NT2/D1 (cell line): ENCODE measurements at regions not wholly inside any gene's neighbourhood (a gene's known extent, or its start where the extent isn't known, plus 50 kb on each side); places are given as distances from the start of the nearest gene placed in this dataset.

Source experiments
- DNase-seq: peaks from one replicate; pipeline ENCODE4 v3.0.0-alpha.2; 2011; ENCODE audit warnings: low read depth, low spot score
- H3K27me3 ChIP-seq: 2 replicates; pipeline ENCODE4 v1.6.0; 2011; ENCODE audit warnings: mild to moderate bottlenecking; ENCODE audit not compliant: insufficient read length, insufficient read depth
- H3K36me3 ChIP-seq: 2 replicates; pipeline ENCODE4 v1.6.1; 2011; ENCODE audit warnings: mild to moderate bottlenecking, low read length, mixed read lengths; ENCODE audit not compliant: insufficient read depth, insufficient read length
- H3K4me1 ChIP-seq: 2 replicates; pipeline ENCODE4 v1.5.1; 2011; ENCODE audit not compliant: insufficient read depth, insufficient read length
- H3K4me3 ChIP-seq: 2 replicates; pipeline ENCODE4 v1.5.1; 2011; ENCODE audit warnings: low read depth; ENCODE audit not compliant: insufficient read length
- H3K9ac ChIP-seq: 2 replicates; pipeline ENCODE4 v1.6.0; 2011; ENCODE audit warnings: low read depth; ENCODE audit not compliant: insufficient read length
- H3K9me3 ChIP-seq: 2 replicates; pipeline ENCODE4 v1.5.1; 2011; ENCODE audit warnings: mild to moderate bottlenecking, low read length; ENCODE audit not compliant: insufficient read depth
- SUZ12 ChIP-seq: IDR thresholded peaks from 2 replicates; pipeline ENCODE4 v1.6.1; 2011; ENCODE audit not compliant: insufficient read length, insufficient read depth; ENCODE audit errors: extremely low read depth
- YY1 ChIP-seq: IDR thresholded peaks from 2 replicates; pipeline ENCODE4 v1.6.1; 2011; ENCODE audit not compliant: insufficient read length, insufficient read depth
- ZNF274 ChIP-seq: IDR thresholded peaks from 2 replicates; pipeline ENCODE4 v1.6.1; 2011; ENCODE audit warnings: mild to moderate bottlenecking, low read depth, low read length

- no peak for DNase-seq
- no peaks in the 10 kb centered on the region for H3K4me1 ChIP-seq
- H3K4me3 ChIP-seq = no peak overlapping the region
- H3K9me3 ChIP-seq = no peaks in the 10 kb centered on the region
- H3K9ac ChIP-seq = no peak overlapping the region
- H3K27me3 ChIP-seq = no peaks in the 10 kb centered on the region
- no peaks in the 10 kb centered on the region for H3K36me3 ChIP-seq
- TF ChIP-seq YY1 = no peak
- no peak for TF ChIP-seq SUZ12
- TF ChIP-seq ZNF274 = no peak
Observed at GRCh38 chr5:110329955-110330525, 396.4 kb downstream of the TMEM232 start.

- Histone ChIP-seq H3K27me3 (no peaks in the 10 kb centered on the region), H3K9me3 (no peaks in the 10 kb centered on the region), H3K4me1 (no peaks in the 10 kb centered on the region), H3K36me3 (no peaks in the 10 kb centered on the region), H3K9ac (no peak overlapping the region), H3K4me3 (no peak overlapping the region)
- peak; percentile 18 for DNase-seq
- no peak for TF ChIP-seq SUZ12
- TF ChIP-seq YY1 = no peak
- TF ChIP-seq ZNF274 = no peak
Observed at GRCh38 chr5:110333384-110333783, 393.1 kb downstream of the TMEM232 start.

GRCh38 chr5:110335361-110336066 is 391.0 kb downstream of the TMEM232 start:
- Histone ChIP-seq H3K9ac (no peak overlapping the region), H3K36me3 (no peaks in the 10 kb centered on the region), H3K4me1 (no peaks in the 10 kb centered on the region), H3K9me3 (no peaks in the 10 kb centered on the region), H3K4me3 (no peak overlapping the region), H3K27me3 (no peaks in the 10 kb centered on the region)
- TF ChIP-seq YY1 = no peak
- TF ChIP-seq SUZ12 = no peak
- TF ChIP-seq ZNF274 = no peak
- no peak for DNase-seq

GRCh38 chr5:110338341-110339083 is 388.0 kb downstream of the TMEM232 start:
- H3K9me3 ChIP-seq = no peaks in the 10 kb centered on the region
- no peaks in the 10 kb centered on the region for H3K36me3 ChIP-seq
- H3K27me3 ChIP-seq = no peaks in the 10 kb centered on the region
- TF ChIP-seq ZNF274 (no peak), SUZ12 (no peak), YY1 (no peak)
- no peak overlapping the region for H3K9ac ChIP-seq
- no peak overlapping the region for H3K4me3 ChIP-seq
- DNase-seq = no peak
- H3K4me1 ChIP-seq = no peaks in the 10 kb centered on the region

GRCh38 chr5:110339399-110339798 is 387.1 kb downstream of the TMEM232 start:
- Histone ChIP-seq H3K36me3 (no peaks in the 10 kb centered on the region), H3K9ac (no peak overlapping the region), H3K4me3 (no peak overlapping the region), H3K27me3 (no peaks in the 10 kb centered on the region), H3K9me3 (no peaks in the 10 kb centered on the region), H3K4me1 (no peaks in the 10 kb centered on the region)
- DNase-seq = no peak
- TF ChIP-seq SUZ12 (no peak), ZNF274 (no peak), YY1 (no peak)

GRCh38 chr5:110341836-110342235 is 384.6 kb downstream of the TMEM232 start:
- DNase-seq = no peak
- no peak overlapping the region for H3K4me3 ChIP-seq
- TF ChIP-seq SUZ12 = no peak
- TF ChIP-seq YY1 = no peak
- TF ChIP-seq ZNF274 = no peak
- no peaks in the 10 kb centered on the region for H3K36me3 ChIP-seq
- no peaks in the 10 kb centered on the region for H3K4me1 ChIP-seq
- H3K9me3 ChIP-seq = no peaks in the 10 kb centered on the region
- no peaks in the 10 kb centered on the region for H3K27me3 ChIP-seq
- no peak overlapping the region for H3K9ac ChIP-seq

GRCh38 chr5:110342683-110343082 is 383.8 kb downstream of the TMEM232 start:
- no peaks in the 10 kb centered on the region for H3K36me3 ChIP-seq
- H3K4me3 ChIP-seq = no peak overlapping the region
- TF ChIP-seq SUZ12 (no peak), ZNF274 (no peak), YY1 (no peak)
- no peaks in the 10 kb centered on the region for H3K4me1 ChIP-seq
- H3K9me3 ChIP-seq = no peaks in the 10 kb centered on the region
- H3K27me3 ChIP-seq = no peaks in the 10 kb centered on the region
- H3K9ac ChIP-seq = no peak overlapping the region
- no peak for DNase-seq
